Glutamatergic neuron (in vitro differentiated cells): ENCODE measurements at regions not wholly inside any gene's neighbourhood (a gene's known extent, or its start where the extent isn't known, plus 50 kb on each side); places are given as distances from the start of the nearest gene placed in this dataset.

Experiments used
- DNase-seq: peaks from one replicate; pipeline ENCODE4 v3.0.0; 2022
- H3K27ac Mint-ChIP-seq: one replicate; pipeline ENCODE4 v1.8.0; 2020; ENCODE audit warnings: mild to moderate bottlenecking, mixed read lengths, inconsistent platforms; ENCODE audit not compliant: unreplicated experiment
- H3K27me3 Mint-ChIP-seq: one replicate; pipeline ENCODE4 v1.8.0; 2020; ENCODE audit warnings: mild to moderate bottlenecking, moderate library complexity, mixed read lengths, inconsistent platforms; ENCODE audit not compliant: unreplicated experiment
- H3K36me3 Mint-ChIP-seq: one replicate; pipeline ENCODE4 v1.8.0; 2020; ENCODE audit warnings: mild to moderate bottlenecking, mixed read lengths, inconsistent platforms; ENCODE audit not compliant: unreplicated experiment
- H3K4me1 Mint-ChIP-seq: one replicate; pipeline ENCODE4 v1.8.0; 2020; ENCODE audit warnings: mild to moderate bottlenecking, low read depth, mixed read lengths, inconsistent platforms; ENCODE audit not compliant: unreplicated experiment
- H3K4me3 Mint-ChIP-seq: one replicate; pipeline ENCODE4 v1.8.0; 2020; ENCODE audit warnings: mild to moderate bottlenecking, mixed read lengths, inconsistent platforms; ENCODE audit not compliant: unreplicated experiment
- H3K9me3 Mint-ChIP-seq: one replicate; pipeline ENCODE4 v1.8.0; 2020; ENCODE audit warnings: mild to moderate bottlenecking, moderate library complexity, mixed read lengths, inconsistent platforms; ENCODE audit not compliant: unreplicated experiment
- TF ChIP-seq, protein P1 (sequence below): fragments of 200-600 bp; sonication (generic); IDR thresholded peaks from one replicate; pipeline ENCODE4 v1.5.0; 2021; ENCODE audit not compliant: partially characterized antibody, unreplicated experiment

DNA sequence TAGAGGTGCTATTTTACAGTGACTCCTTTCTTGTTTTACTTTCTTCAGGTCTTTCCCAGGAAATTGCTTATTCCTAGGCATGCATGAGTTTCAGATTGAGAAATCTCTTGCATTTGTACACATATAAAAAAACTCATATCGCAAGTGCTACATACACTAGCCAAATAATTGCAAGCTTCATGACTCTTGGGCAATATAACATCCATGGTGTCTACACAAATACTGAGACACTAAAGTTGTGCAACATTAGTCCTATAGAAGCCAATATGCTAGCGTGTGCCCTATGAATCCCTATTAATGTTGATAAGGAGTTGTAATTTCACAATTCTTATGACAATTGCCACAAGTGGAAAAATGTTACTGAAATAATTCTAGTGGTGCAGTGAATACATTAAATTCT lies 591.0 kb downstream of the ADGRL2 start:
- TF ChIP-seq, protein P1, sequence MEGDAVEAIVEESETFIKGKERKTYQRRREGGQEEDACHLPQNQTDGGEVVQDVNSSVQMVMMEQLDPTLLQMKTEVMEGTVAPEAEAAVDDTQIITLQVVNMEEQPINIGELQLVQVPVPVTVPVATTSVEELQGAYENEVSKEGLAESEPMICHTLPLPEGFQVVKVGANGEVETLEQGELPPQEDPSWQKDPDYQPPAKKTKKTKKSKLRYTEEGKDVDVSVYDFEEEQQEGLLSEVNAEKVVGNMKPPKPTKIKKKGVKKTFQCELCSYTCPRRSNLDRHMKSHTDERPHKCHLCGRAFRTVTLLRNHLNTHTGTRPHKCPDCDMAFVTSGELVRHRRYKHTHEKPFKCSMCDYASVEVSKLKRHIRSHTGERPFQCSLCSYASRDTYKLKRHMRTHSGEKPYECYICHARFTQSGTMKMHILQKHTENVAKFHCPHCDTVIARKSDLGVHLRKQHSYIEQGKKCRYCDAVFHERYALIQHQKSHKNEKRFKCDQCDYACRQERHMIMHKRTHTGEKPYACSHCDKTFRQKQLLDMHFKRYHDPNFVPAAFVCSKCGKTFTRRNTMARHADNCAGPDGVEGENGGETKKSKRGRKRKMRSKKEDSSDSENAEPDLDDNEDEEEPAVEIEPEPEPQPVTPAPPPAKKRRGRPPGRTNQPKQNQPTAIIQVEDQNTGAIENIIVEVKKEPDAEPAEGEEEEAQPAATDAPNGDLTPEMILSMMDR = no peak
- Mint-ChIP-seq H3K4me1 (peaks cover 3% of the 10 kb centered on the region), H3K27me3 (no peaks in the 10 kb centered on the region), H3K4me3 (no peak overlapping the region), H3K9me3 (peaks cover 2% of the 10 kb centered on the region), H3K36me3 (no peaks in the 10 kb centered on the region), H3K27ac (no peak overlapping the region)
- DNase-seq = no peak

GRCh38 chr1:82390627-82391026 lies 589.9 kb downstream of the ADGRL2 start:
- Mint-ChIP-seq H3K36me3 (no peaks in the 10 kb centered on the region), H3K4me1 (peaks cover 2% of the 10 kb centered on the region), H3K27me3 (peaks cover 2% of the 10 kb centered on the region), H3K4me3 (no peak overlapping the region), H3K27ac (no peak overlapping the region), H3K9me3 (no peaks in the 10 kb centered on the region)
- TF ChIP-seq, protein P1 = no peak
- DNase-seq = no peak

DNA sequence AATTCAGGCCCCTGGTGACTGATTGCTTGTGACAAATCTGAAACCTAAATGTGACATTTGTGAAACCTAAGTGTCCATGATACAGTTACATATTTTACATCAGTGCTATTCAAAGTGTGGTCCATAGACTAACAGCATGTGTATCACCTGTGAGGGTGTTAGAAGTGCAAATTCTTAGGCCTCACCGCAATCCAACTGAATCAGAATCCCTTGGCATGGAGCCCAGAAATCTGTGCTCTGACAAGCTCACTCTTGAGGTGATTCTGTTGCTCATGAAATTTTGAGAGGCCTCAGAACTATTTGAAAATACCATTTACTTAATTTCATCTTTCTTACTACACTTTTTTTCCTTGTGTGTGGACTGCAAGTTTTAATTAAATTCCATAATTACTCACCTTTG lies 587.9 kb downstream of the ADGRL2 start:
- Mint-ChIP-seq H3K4me3 (no peak overlapping the region), H3K4me1 (peaks cover 2% of the 10 kb centered on the region), H3K27me3 (peaks cover 2% of the 10 kb centered on the region), H3K9me3 (no peaks in the 10 kb centered on the region), H3K27ac (no peak overlapping the region), H3K36me3 (no peaks in the 10 kb centered on the region)
- TF ChIP-seq, protein P1 = no peak
- no peak for DNase-seq

DNA sequence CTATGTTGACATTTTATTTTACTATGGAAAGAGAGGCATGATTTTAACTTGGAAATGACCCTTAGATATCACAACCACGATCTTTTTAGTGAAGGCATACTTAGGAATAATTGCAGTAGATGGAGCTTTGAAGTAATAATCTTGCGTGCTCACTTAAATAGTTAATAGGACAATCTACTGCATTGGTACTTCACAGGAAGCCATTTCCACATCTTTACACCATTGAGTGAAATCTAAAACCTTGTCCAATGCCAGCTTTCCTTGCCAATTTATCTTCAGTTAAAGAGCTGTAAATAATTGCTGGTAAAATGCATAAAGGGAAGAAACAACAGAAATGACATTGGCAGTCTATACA lies 586.3 kb downstream of the ADGRL2 start:
- TF ChIP-seq, protein P1 = no peak
- Mint-ChIP-seq H3K4me1 (peaks cover 2% of the 10 kb centered on the region), H3K4me3 (no peak overlapping the region), H3K36me3 (no peaks in the 10 kb centered on the region), H3K27me3 (peaks cover 2% of the 10 kb centered on the region), H3K9me3 (no peaks in the 10 kb centered on the region), H3K27ac (no peak overlapping the region)
- no peak for DNase-seq

- Mint-ChIP-seq H3K4me3 (no peak overlapping the region), H3K9me3 (no peaks in the 10 kb centered on the region), H3K4me1 (peaks cover 2% of the 10 kb centered on the region), H3K36me3 (no peaks in the 10 kb centered on the region), H3K27me3 (peaks cover 2% of the 10 kb centered on the region), H3K27ac (no peak overlapping the region)
- TF ChIP-seq, protein P1 = no peak
- DNase-seq = no peak
Measured at GRCh38 chr1:82386365-82387011, 585.8 kb downstream of the ADGRL2 start.
